ENCODE measurements at regions not wholly inside any gene's neighbourhood (a gene's known extent, or its start where the extent isn't known, plus 50 kb on each side); places are given as distances from the start of the nearest gene placed in this dataset.

DNA sequence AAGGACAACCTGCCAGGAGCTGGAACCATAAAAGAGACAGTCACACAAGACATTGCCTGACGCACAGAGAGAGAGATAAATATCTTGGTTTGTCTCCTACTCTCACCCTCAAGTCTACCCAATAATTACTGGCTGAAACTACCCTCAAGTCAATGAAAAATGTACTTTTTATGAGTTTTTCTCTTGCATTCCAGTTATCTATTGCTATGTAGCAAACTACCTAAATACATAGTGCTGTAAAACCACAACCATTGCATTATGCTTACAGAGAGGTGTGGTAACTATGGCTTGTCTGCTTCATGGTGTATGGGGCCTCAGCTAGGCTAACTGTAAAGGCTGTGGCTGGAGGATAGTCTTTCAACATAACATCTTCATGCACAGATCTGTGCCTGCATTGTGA lies 247.8 kb downstream of the HAO1 start:
- POLR2A ChIA-PET: no interaction called here

GRCh38 chr20:7693761-7694160 lies 246.5 kb downstream of the HAO1 start:
- POLR2A ChIA-PET: no interaction called here
- TF ChIP-seq, protein P1, sequence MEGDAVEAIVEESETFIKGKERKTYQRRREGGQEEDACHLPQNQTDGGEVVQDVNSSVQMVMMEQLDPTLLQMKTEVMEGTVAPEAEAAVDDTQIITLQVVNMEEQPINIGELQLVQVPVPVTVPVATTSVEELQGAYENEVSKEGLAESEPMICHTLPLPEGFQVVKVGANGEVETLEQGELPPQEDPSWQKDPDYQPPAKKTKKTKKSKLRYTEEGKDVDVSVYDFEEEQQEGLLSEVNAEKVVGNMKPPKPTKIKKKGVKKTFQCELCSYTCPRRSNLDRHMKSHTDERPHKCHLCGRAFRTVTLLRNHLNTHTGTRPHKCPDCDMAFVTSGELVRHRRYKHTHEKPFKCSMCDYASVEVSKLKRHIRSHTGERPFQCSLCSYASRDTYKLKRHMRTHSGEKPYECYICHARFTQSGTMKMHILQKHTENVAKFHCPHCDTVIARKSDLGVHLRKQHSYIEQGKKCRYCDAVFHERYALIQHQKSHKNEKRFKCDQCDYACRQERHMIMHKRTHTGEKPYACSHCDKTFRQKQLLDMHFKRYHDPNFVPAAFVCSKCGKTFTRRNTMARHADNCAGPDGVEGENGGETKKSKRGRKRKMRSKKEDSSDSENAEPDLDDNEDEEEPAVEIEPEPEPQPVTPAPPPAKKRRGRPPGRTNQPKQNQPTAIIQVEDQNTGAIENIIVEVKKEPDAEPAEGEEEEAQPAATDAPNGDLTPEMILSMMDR (IDR thresholded peaks at IDR 0.05; ENCODE audit: low read depth, low read length): no peak
- H3K9me3 ChIP-seq (ENCODE audit: control insufficient read depth, insufficient read depth, low read length): no peaks in the 10 kb centered on the region
- CTCF ChIA-PET: no interaction called here
- no peak overlapping the region for H3K27ac ChIP-seq (ENCODE audit: low read depth, low read length)
- H3K4me3 ChIP-seq (ENCODE audit: low read depth, low read length): no peak overlapping the region
- no peak for DNase-seq (ENCODE audit: low read depth, low spot score)
- H3K27me3 ChIP-seq (ENCODE audit: control insufficient read depth, insufficient read depth, low read length): no peaks in the 10 kb centered on the region

More for the DNA sequence above, 247.8 kb downstream of the HAO1 start:
- TF ChIP-seq, protein P1 (IDR thresholded peaks at IDR 0.05; ENCODE audit: low read depth, low read length): no peak
- Histone ChIP-seq H3K9me3 (ENCODE audit: control insufficient read depth, insufficient read depth, low read length) (no peaks in the 10 kb centered on the region), H3K27ac (ENCODE audit: low read depth, low read length) (no peak overlapping the region), H3K4me3 (ENCODE audit: low read depth, low read length) (no peak overlapping the region), H3K27me3 (ENCODE audit: control insufficient read depth, insufficient read depth, low read length) (no peaks in the 10 kb centered on the region)
- CTCF ChIA-PET: no interaction called here
- no peak for DNase-seq (ENCODE audit: low read depth, low spot score)

- ChIA-PET POLR2A (no interaction called here), CTCF (no interaction called here)
- Histone ChIP-seq H3K27ac (ENCODE audit: low read depth, low read length) (no peak overlapping the region), H3K9me3 (ENCODE audit: control insufficient read depth, insufficient read depth, low read length) (no peaks in the 10 kb centered on the region), H3K27me3 (ENCODE audit: control insufficient read depth, insufficient read depth, low read length) (no peaks in the 10 kb centered on the region), H3K4me3 (ENCODE audit: low read depth, low read length) (no peak overlapping the region)
- TF ChIP-seq, protein P1 (IDR thresholded peaks at IDR 0.05; ENCODE audit: low read depth, low read length): no peak
- DNase-seq (ENCODE audit: low read depth, low spot score): no peak
These were observed 245.2 kb downstream of the HAO1 start for GRCh38 chr20:7695051-7695495.

GRCh38 chr20:7695635-7696034 lies 244.6 kb downstream of the HAO1 start:
- Histone ChIP-seq H3K4me3 (ENCODE audit: low read depth, low read length) (no peak overlapping the region), H3K27me3 (ENCODE audit: control insufficient read depth, insufficient read depth, low read length) (no peaks in the 10 kb centered on the region), H3K27ac (ENCODE audit: low read depth, low read length) (no peak overlapping the region), H3K9me3 (ENCODE audit: control insufficient read depth, insufficient read depth, low read length) (no peaks in the 10 kb centered on the region)
- POLR2A ChIA-PET: no interaction called here
- CTCF ChIA-PET: no interaction called here
- no peak for DNase-seq (ENCODE audit: low read depth, low spot score)
- TF ChIP-seq, protein P1 (IDR thresholded peaks at IDR 0.05; ENCODE audit: low read depth, low read length): no peak

- CTCF ChIA-PET: no interaction called here
- Histone ChIP-seq H3K9me3 (ENCODE audit: control insufficient read depth, insufficient read depth, low read length) (no peaks in the 10 kb centered on the region), H3K27me3 (ENCODE audit: control insufficient read depth, insufficient read depth, low read length) (no peaks in the 10 kb centered on the region), H3K4me3 (ENCODE audit: low read depth, low read length) (no peak overlapping the region), H3K27ac (ENCODE audit: low read depth, low read length) (no peak overlapping the region)
- DNase-seq (ENCODE audit: low read depth, low spot score): no peak
- POLR2A ChIA-PET: no interaction called here
- TF ChIP-seq, protein P1 (IDR thresholded peaks at IDR 0.05; ENCODE audit: low read depth, low read length): no peak
These were observed 243.9 kb downstream of the HAO1 start for GRCh38 chr20:7696311-7696710.
